D721Med (cell line): ENCODE measurements at regions not wholly inside any gene's neighbourhood (a gene's known extent, or its start where the extent isn't known, plus 50 kb on each side); places are given as distances from the start of the nearest gene placed in this dataset.
"Not testable (repeated sequence)": the region's sequence is repeated elsewhere in the genome, so short reads cannot be mapped to it uniquely, and the experiment has no call there.

Source experiments
- DNase-seq: peaks from one replicate; pipeline ENCODE4 v3.0.0; 2011; ENCODE audit warnings: low spot score; ENCODE audit not compliant: insufficient read length
- FAIRE-seq: peaks from 2 replicates; lab custom pipeline; 2011; peaks lifted over from hg19 to GRCh38; lab: Jason Lieb, UNC
- CTCF ChIP-seq: IDR thresholded peaks from 2 replicates; pipeline ENCODE4 v1.5.1; 2012; ENCODE audit warnings: mild to moderate bottlenecking, control low read depth; ENCODE audit not compliant: insufficient read depth; ENCODE audit errors: missing control alignments

GRCh38 chr2:36168115-36168514, 187.5 kb upstream of the CRIM1 start:
- no peak for TF ChIP-seq CTCF
- FAIRE-seq (no peak), DNase-seq (no peak)

DNA sequence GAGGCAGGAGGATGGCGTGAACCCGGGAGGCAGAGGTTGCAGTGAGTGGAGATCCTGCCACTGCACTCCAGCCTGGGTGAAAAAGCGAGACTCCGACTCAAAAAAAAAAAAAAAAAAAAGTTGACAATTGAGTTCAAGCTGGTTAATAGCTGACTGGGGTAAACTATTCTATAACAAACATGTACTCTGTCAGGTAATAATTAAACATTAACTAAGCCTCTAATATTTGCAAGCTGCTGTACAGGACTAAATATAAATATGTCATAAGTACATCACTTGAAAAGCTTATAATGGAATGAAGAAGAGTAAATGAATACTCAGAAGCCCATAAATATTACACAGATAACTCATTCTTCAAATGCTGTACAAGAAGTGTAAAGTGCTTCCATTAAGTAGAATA, 190.4 kb upstream of the CRIM1 start:
- DNase-seq (no peak), FAIRE-seq (no peak)
- no peak for TF ChIP-seq CTCF

DNA sequence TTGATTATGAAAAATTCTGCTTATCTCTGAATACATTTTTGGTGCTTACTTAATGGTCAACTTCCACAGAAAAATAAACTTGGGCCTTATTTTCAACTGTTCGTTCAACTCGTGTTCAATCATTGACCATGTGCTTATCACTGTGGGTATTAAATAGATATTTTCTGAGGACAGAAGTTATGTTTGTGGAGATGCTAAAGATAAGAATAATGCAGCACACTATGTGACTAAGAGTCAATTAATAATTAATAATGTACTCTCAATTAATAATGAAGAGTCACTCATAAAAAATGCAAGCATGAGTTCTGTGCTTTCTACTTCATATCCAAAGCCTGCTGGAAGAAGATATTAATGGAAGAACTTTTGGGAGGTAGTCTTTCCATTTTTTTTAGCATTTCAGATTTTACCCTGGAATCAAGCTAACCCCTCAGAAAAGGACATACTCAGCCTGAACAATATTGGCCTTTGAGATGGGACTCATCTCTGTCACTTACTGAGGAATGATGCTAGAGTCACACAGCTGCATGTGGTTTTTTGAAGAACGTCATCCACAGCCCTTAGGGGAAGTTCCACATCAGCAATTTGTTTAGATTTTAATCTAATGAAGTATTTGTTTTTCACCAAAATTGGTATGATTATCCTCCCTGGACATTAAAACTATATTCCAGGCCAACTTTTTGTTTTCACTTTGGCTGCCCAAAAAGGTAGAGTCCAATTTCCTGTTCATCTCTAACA, 191.9 kb upstream of the CRIM1 start:
- TF ChIP-seq CTCF, result no peak
- no peak for DNase-seq
- no peak for FAIRE-seq

- DNase-seq, FAIRE-seq: not testable (repeated sequence)
Observed at GRCh38 chr2:36157093-36157492, 198.5 kb upstream of the CRIM1 start.

DNA sequence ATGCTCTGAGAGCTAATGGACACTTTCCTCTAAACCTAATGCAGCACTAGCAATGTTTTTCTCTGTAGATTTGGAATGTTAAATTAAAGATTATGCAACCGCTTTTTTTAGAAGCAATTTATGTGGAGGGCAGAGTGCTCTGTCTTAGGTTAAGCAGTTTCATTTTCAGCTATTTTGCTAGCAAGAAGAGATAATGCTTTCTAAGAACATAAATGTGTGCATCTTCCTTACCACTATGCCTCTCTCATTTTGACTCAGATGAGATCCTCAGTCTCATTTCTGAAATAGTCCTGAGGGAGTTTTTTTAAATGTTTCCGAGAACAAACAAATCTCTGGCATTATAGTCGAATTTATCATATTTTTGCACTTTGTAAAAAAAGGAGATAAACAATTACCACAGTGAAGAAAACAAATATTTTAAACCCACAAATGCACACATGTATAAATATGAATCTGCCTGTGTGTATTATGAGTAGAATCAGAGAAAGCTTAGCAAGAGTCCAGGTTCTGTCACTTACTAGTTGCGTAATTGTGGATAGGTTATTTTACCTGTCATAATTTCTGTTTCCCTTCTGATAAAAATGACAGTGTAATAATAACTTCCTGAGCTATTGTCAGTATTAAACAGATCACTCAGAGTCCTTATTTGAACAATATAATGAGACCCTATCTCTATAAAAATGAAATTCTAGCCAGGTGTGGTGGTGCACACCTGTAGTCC, 207.7 kb upstream of the CRIM1 start:
- no peak for TF ChIP-seq CTCF
- no peak for FAIRE-seq

GRCh38 chr2:36146765-36147164, 208.8 kb upstream of the CRIM1 start:
- TF ChIP-seq CTCF, result no peak
- DNase-seq (no peak), FAIRE-seq (no peak)

More for the DNA sequence above, 207.7 kb upstream of the CRIM1 start:
- no peak for DNase-seq

DNA sequence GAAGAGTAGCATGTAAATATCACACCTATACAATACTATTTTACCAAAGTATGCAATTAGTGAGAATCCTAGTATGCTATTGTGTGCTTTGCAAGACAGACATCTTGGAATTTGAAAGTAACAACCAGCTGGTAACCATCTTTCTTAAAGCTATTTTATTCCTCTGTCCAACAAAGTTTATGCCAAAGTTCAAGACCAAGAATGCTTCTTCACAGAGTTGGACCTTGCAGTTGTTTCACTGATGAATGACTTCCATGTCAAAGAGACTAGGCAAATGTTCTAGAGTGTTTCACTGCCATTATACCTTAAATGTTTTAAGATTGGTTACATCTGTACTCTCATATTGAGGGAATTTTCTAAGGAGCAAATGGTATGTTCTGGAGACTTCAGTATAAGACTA, 215.2 kb upstream of the CRIM1 start:
- no peak for TF ChIP-seq CTCF
- FAIRE-seq (no peak), DNase-seq (no peak)
